HepG2 (cell line): ENCODE measurements at regions not wholly inside any gene's neighbourhood (a gene's known extent, or its start where the extent isn't known, plus 50 kb on each side); places are given as distances from the start of the nearest gene placed in this dataset.

Experiments
- CTCF ChIP-seq: sonication (generic); formaldehyde crosslinking; IDR thresholded peaks from 2 replicates; pipeline ENCODE4 v1.5.0; 2020; ENCODE audit warnings: mild to moderate bottlenecking, missing genetic modification reagents, moderate library complexity
- ELF3 ChIP-seq: IDR thresholded peaks from 2 replicates; pipeline ENCODE4 v1.6.1; 2016; ENCODE audit warnings: missing genetic modification reagents, missing compliant biosample characterization
- HDAC6 ChIP-seq: fragments of 200-600 bp; sonication (generic); IDR thresholded peaks from 2 replicates; pipeline ENCODE4 v1.7.0; 2017; ENCODE audit warnings: mild to moderate bottlenecking, antibody characterized with exemption, low read length, low read depth
- RBM22 ChIP-seq: fragments of 200-400 bp; formaldehyde crosslinking; optimal IDR thresholded peaks from 2 replicates; pipeline ENCODE3; 2017; ENCODE audit warnings: mild to moderate bottlenecking, low read length, moderate library complexity
- SMAD1 ChIP-seq: sonication (generic); formaldehyde crosslinking; IDR thresholded peaks from 2 replicates; pipeline ENCODE4 v1.4.0; 2020; ENCODE audit warnings: missing genetic modification reagents, low read depth, mild to moderate bottlenecking, borderline replicate concordance
- ZBTB21 ChIP-seq: sonication (generic); formaldehyde crosslinking; IDR thresholded peaks from 2 replicates; pipeline ENCODE4 v1.4.0; 2020; ENCODE audit warnings: missing genetic modification reagents
- ZNF282 ChIP-seq: fragments of 450-650 bp; IDR thresholded peaks from 2 replicates; pipeline ENCODE4 v1.6.1; 2018; ENCODE audit not compliant: partially characterized antibody
- TF ChIP-seq, protein P1 (sequence below): sonication (generic); formaldehyde crosslinking; IDR thresholded peaks from 2 replicates; pipeline ENCODE4 v1.4.0; 2020; ENCODE audit warnings: missing genetic modification reagents
- TF ChIP-seq, protein P2 (sequence below): IDR thresholded peaks from 2 replicates; pipeline ENCODE4 v1.6.1; 2016; ENCODE audit warnings: mild to moderate bottlenecking

- TF ChIP-seq ELF3 (CRISPR knock-in tag) (no peak), HDAC6 (no peak), SMAD1 (CRISPR knock-in tag) (no peak), ZNF282 (no peak), RBM22 (no peak), CTCF (no peak), ZBTB21 (CRISPR knock-in tag) (no peak)
- TF ChIP-seq, protein P1, sequence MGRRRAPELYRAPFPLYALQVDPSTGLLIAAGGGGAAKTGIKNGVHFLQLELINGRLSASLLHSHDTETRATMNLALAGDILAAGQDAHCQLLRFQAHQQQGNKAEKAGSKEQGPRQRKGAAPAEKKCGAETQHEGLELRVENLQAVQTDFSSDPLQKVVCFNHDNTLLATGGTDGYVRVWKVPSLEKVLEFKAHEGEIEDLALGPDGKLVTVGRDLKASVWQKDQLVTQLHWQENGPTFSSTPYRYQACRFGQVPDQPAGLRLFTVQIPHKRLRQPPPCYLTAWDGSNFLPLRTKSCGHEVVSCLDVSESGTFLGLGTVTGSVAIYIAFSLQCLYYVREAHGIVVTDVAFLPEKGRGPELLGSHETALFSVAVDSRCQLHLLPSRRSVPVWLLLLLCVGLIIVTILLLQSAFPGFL (CRISPR knock-in tag), result no peak
- TF ChIP-seq, protein P2, sequence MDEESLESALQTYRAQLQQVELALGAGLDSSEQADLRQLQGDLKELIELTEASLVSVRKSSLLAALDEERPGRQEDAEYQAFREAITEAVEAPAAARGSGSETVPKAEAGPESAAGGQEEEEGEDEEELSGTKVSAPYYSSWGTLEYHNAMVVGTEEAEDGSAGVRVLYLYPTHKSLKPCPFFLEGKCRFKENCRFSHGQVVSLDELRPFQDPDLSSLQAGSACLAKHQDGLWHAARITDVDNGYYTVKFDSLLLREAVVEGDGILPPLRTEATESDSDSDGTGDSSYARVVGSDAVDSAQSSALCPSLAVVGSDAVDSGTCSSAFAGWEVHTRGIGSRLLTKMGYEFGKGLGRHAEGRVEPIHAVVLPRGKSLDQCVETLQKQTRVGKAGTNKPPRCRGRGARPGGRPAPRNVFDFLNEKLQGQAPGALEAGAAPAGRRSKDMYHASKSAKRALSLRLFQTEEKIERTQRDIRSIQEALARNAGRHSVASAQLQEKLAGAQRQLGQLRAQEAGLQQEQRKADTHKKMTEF (CRISPR knock-in tag), result no peak
Observed at GRCh38 chr11:129731316-129731715, 84.3 kb upstream of the TMEM45B start.
